HG03108 (cell line): ENCODE measurements at regions not wholly inside any gene's neighbourhood (a gene's known extent, or its start where the extent isn't known, plus 50 kb on each side); places are given as distances from the start of the nearest gene placed in this dataset.

ENCODE experiments used
- ATAC-seq: cut with Tn5 transposase; IDR thresholded peaks from one replicate; pipeline ENCODE4 v1.9.1; 2021; ENCODE audit warnings: moderate library complexity; ENCODE audit not compliant: unreplicated experiment

DNA sequence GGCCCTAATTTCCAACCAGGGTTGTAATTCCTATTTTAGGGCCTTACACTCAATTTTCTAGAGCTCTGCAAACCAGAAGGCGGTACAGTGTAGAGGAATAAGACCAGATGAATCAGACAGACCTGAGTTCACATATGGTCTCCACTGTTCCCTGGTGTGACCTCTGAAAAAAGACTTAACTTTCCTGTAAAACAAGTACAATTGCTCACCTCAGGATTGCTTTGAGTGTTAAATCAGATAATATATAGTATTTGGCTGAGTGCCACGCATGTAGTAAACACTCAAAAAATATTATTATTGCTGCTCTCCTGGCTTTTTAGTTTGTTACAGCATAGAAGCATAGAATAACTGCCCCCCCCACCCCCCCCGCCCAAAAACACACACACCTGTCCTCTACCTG, 51.0 kb upstream of the STT3B start:
- no peak for ATAC-seq

DNA sequence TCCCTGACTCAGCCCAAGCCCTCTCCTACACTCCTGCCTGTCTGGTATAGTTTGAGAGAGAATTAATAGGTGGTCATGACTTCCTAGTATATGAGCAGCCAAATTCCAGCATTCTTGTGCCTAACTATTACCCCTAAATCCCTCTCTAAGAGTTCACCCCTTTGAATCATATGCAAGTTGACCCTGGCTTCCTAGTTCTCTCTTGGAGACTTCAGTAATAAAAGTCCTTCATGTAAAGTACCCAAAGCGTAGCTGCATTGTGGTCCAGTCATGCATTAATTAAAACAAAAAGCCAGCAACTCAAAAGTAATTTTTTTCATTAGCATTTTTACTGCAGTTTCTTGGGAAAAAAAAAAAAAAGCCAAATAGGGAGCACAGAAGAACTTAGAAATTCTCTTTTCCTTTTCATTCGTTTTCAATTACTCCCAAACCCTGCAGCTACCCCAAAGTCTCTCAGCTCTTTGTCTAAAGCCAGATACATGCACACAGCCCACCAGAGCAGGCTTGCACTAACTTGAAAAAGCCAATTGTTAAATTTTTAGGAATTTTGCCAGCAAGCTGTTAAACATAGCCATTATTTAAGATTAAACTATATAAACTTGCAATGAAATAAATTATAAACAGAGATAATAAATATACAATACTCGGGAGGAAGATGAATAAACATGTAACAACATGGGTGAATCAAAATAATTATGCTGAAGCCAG, 50.1 kb upstream of the STT3B start:
- ATAC-seq: no peak
